Activated CD4-positive, alpha-beta memory T cell treated with anti-CD3 and anti-CD28 coated beads for 36 hours (primary cell): ENCODE measurements at regions not wholly inside any gene's neighbourhood (a gene's known extent, or its start where the extent isn't known, plus 50 kb on each side); places are given as distances from the start of the nearest gene placed in this dataset.

ENCODE experiments used
- CTCF ChIA-PET: fragments of 350-600 bp; sonication (Branson Sonifier 250); formaldehyde crosslinking; loops from one replicate; lab custom pipeline; 2021; ENCODE audit warnings: antibody characterized with exemption, inconsistent platforms; lab: Charles Lee
- POLR2A ChIA-PET: fragments of 350-600 bp; sonication (Branson Sonifier 250); formaldehyde crosslinking; loops from one replicate; lab custom pipeline; 2021; ENCODE audit warnings: antibody characterized with exemption; lab: Charles Lee
- DNase-seq: peaks from one replicate; pipeline ENCODE4 v3.0.0-alpha.2; 2020
- H3K27ac Mint-ChIP-seq: one replicate; pipeline ENCODE4 v1.8.0; 2021; ENCODE audit warnings: mixed read lengths
- H3K27me3 Mint-ChIP-seq: one replicate; pipeline ENCODE4 v1.8.0; 2021; ENCODE audit warnings: mixed read lengths
- H3K36me3 Mint-ChIP-seq: one replicate; pipeline ENCODE4 v1.8.0; 2021; ENCODE audit warnings: mixed read lengths
- H3K4me1 Mint-ChIP-seq: one replicate; pipeline ENCODE4 v1.8.0; 2021; ENCODE audit warnings: low read depth, mixed read lengths
- H3K4me3 Mint-ChIP-seq: one replicate; pipeline ENCODE4 v1.8.0; 2021; ENCODE audit warnings: mild to moderate bottlenecking, mixed read lengths
- H3K9me3 Mint-ChIP-seq: one replicate; pipeline ENCODE4 v1.8.0; 2021; ENCODE audit warnings: mixed read lengths
- intact Hi-C: fragments of 100-400 bp; cut with micrococcal nuclease; formaldehyde crosslinking; loops from one replicate; pipeline ENCODE4 v1.15.1; 2023

GRCh38 chr6:19664050-19664449 lies 173.1 kb upstream of the ID4 start:
- Mint-ChIP-seq H3K9me3 (no peaks in the 10 kb centered on the region), H3K36me3 (no peaks in the 10 kb centered on the region), H3K4me3 (no peak overlapping the region), H3K4me1 (no peaks in the 10 kb centered on the region), H3K27ac (no peak overlapping the region), H3K27me3 (no peaks in the 10 kb centered on the region)
- intact Hi-C loops: no loop called here
- POLR2A ChIA-PET: no interaction called here
- no peak for DNase-seq
- CTCF ChIA-PET: no interaction called here

GRCh38 chr6:19664878-19665612 lies 172.1 kb upstream of the ID4 start:
- CTCF ChIA-PET: no interaction called here
- H3K36me3 Mint-ChIP-seq: no peaks in the 10 kb centered on the region
- no peak overlapping the region for H3K4me3 Mint-ChIP-seq
- POLR2A ChIA-PET: no interaction called here
- no peaks in the 10 kb centered on the region for H3K27me3 Mint-ChIP-seq
- intact Hi-C loops: no loop called here
- no peak for DNase-seq
- no peak overlapping the region for H3K27ac Mint-ChIP-seq
- no peaks in the 10 kb centered on the region for H3K4me1 Mint-ChIP-seq
- no peaks in the 10 kb centered on the region for H3K9me3 Mint-ChIP-seq

GRCh38 chr6:19665613-19665909 lies 171.6 kb upstream of the ID4 start:
- CTCF ChIA-PET: no interaction called here
- no peaks in the 10 kb centered on the region for H3K27me3 Mint-ChIP-seq
- no peak overlapping the region for H3K4me3 Mint-ChIP-seq
- H3K9me3 Mint-ChIP-seq: no peaks in the 10 kb centered on the region
- no peak overlapping the region for H3K27ac Mint-ChIP-seq
- H3K36me3 Mint-ChIP-seq: no peaks in the 10 kb centered on the region
- no peaks in the 10 kb centered on the region for H3K4me1 Mint-ChIP-seq
- intact Hi-C loops: no loop called here
- POLR2A ChIA-PET: no interaction called here
- DNase-seq: no peak

- Mint-ChIP-seq H3K27ac (no peak overlapping the region), H3K9me3 (no peaks in the 10 kb centered on the region), H3K4me3 (no peak overlapping the region), H3K27me3 (no peaks in the 10 kb centered on the region), H3K36me3 (no peaks in the 10 kb centered on the region), H3K4me1 (no peaks in the 10 kb centered on the region)
- ChIA-PET CTCF (no interaction called here), POLR2A (no interaction called here)
- intact Hi-C loops: no loop called here
- no peak for DNase-seq
Measured at GRCh38 chr6:19668710-19669109, 168.5 kb upstream of the ID4 start.

- H3K9me3 Mint-ChIP-seq: no peaks in the 10 kb centered on the region
- CTCF ChIA-PET: no interaction called here
- intact Hi-C loops: no loop called here
- H3K27me3 Mint-ChIP-seq: no peaks in the 10 kb centered on the region
- no peaks in the 10 kb centered on the region for H3K4me1 Mint-ChIP-seq
- H3K4me3 Mint-ChIP-seq: no peak overlapping the region
- H3K36me3 Mint-ChIP-seq: no peaks in the 10 kb centered on the region
- H3K27ac Mint-ChIP-seq: no peak overlapping the region
- POLR2A ChIA-PET: no interaction called here
- no peak for DNase-seq
Measured at GRCh38 chr6:19669206-19669605, 168.0 kb upstream of the ID4 start.

GRCh38 chr6:19682859-19683258 lies 154.3 kb upstream of the ID4 start:
- DNase-seq: no peak
- Mint-ChIP-seq H3K9me3 (peaks cover 5% of the 10 kb centered on the region), H3K4me1 (no peaks in the 10 kb centered on the region), H3K27ac (no peak overlapping the region), H3K4me3 (no peak overlapping the region), H3K27me3 (no peaks in the 10 kb centered on the region), H3K36me3 (no peaks in the 10 kb centered on the region)
- intact Hi-C loops: no loop called here
- ChIA-PET POLR2A (no interaction called here), CTCF (no interaction called here)

- CTCF ChIA-PET: interaction anchor here (0.7 kb wide), 1 partner anchor 597 kb away, joined by 3 read pairs; no protein-coding TSS in a partner anchor
- H3K4me3 Mint-ChIP-seq: no peak overlapping the region
- no peaks in the 10 kb centered on the region for H3K9me3 Mint-ChIP-seq
- intact Hi-C loops: no loop called here
- H3K4me1 Mint-ChIP-seq: no peaks in the 10 kb centered on the region
- POLR2A ChIA-PET: no interaction called here
- H3K36me3 Mint-ChIP-seq: no peaks in the 10 kb centered on the region
- no peak overlapping the region for H3K27ac Mint-ChIP-seq
- peaks cover 9% of the 10 kb centered on the region for H3K27me3 Mint-ChIP-seq
- DNase-seq: no peak
Measured at GRCh38 chr6:19690325-19691075, 146.7 kb upstream of the ID4 start.

GRCh38 chr6:19691465-19692167 lies 145.6 kb upstream of the ID4 start:
- ChIA-PET POLR2A (no interaction called here), CTCF (interaction anchor here (0.7 kb wide), 1 partner anchor 449 kb away, joined by 3 read pairs; no protein-coding TSS in a partner anchor)
- Mint-ChIP-seq H3K36me3 (no peaks in the 10 kb centered on the region), H3K27me3 (peaks cover 9% of the 10 kb centered on the region), H3K4me3 (no peak overlapping the region), H3K4me1 (no peaks in the 10 kb centered on the region), H3K9me3 (no peaks in the 10 kb centered on the region), H3K27ac (no peak overlapping the region)
- DNase-seq: no peak
- intact Hi-C loops: no loop called here

GRCh38 chr6:19692506-19693298 lies 144.5 kb upstream of the ID4 start:
- POLR2A ChIA-PET: no interaction called here

GRCh38 chr6:19694697-19695096 lies 142.5 kb upstream of the ID4 start:
- intact Hi-C loops: no loop called here
- peaks cover 9% of the 10 kb centered on the region for H3K27me3 Mint-ChIP-seq
- peaks cover 2% of the 10 kb centered on the region for H3K9me3 Mint-ChIP-seq
- H3K4me3 Mint-ChIP-seq: no peak overlapping the region
- ChIA-PET CTCF (no interaction called here), POLR2A (no interaction called here)
- no peak overlapping the region for H3K27ac Mint-ChIP-seq
- H3K36me3 Mint-ChIP-seq: no peaks in the 10 kb centered on the region
- no peak for DNase-seq
- H3K4me1 Mint-ChIP-seq: no peaks in the 10 kb centered on the region

More at GRCh38 chr6:19692506-19693298, 144.5 kb upstream of the ID4 start:
- DNase-seq: no peak
- Mint-ChIP-seq H3K27ac (no peak overlapping the region), H3K4me1 (no peaks in the 10 kb centered on the region), H3K27me3 (peaks cover 9% of the 10 kb centered on the region), H3K9me3 (peaks cover 2% of the 10 kb centered on the region), H3K4me3 (no peak overlapping the region), H3K36me3 (no peaks in the 10 kb centered on the region)
- intact Hi-C loops: no loop called here
- CTCF ChIA-PET: no interaction called here

- Mint-ChIP-seq H3K27ac (no peak overlapping the region), H3K9me3 (peaks cover 2% of the 10 kb centered on the region), H3K4me1 (no peaks in the 10 kb centered on the region), H3K36me3 (no peaks in the 10 kb centered on the region), H3K27me3 (peaks cover 2% of the 10 kb centered on the region), H3K4me3 (no peak overlapping the region)
- POLR2A ChIA-PET: no interaction called here
- CTCF ChIA-PET: no interaction called here
- intact Hi-C loops: no loop called here
- DNase-seq: no peak
Measured at GRCh38 chr6:19697744-19698290, 139.4 kb upstream of the ID4 start.

GRCh38 chr6:19699932-19700331 lies 137.2 kb upstream of the ID4 start:
- H3K9me3 Mint-ChIP-seq: peaks cover 4% of the 10 kb centered on the region
- CTCF ChIA-PET: no interaction called here
- H3K36me3 Mint-ChIP-seq: no peaks in the 10 kb centered on the region
- intact Hi-C loops: no loop called here
- no peak for DNase-seq
- POLR2A ChIA-PET: no interaction called here
- no peak overlapping the region for H3K4me3 Mint-ChIP-seq
- H3K27ac Mint-ChIP-seq: no peak overlapping the region
- H3K27me3 Mint-ChIP-seq: no peaks in the 10 kb centered on the region
- no peaks in the 10 kb centered on the region for H3K4me1 Mint-ChIP-seq
